ENCODE measurements at regions not wholly inside any gene's neighbourhood (a gene's known extent, or its start where the extent isn't known, plus 50 kb on each side); places are given as distances from the start of the nearest gene placed in this dataset.

- TF ChIP-seq CTCF (IDR thresholded peaks at IDR 0.05) (no peak), POLR2A (IDR thresholded peaks at IDR 0.05) (no peak)
- intact Hi-C loops (cut with DNase I), result no loop called here
- Histone ChIP-seq H3K4me1 (no peaks in the 10 kb centered on the region), H3K27me3 (no peaks in the 10 kb centered on the region), H3K36me3 (no peaks in the 10 kb centered on the region), H3K4me3 (no peak overlapping the region), H3K9me3 (no peaks in the 10 kb centered on the region), H3K27ac (no peak overlapping the region)
- no peak for DNase-seq
- 78 to 82% methylated on average over 3 of the region's 3 CpGs for whole genome bisulfite sequencing, 2 donors
Measured at GRCh38 chr21:27196651-27197050, 229.8 kb upstream of the ADAMTS5 start.

- DNase-seq, result no peak
- Histone ChIP-seq H3K4me1 (no peaks in the 10 kb centered on the region), H3K9me3 (no peaks in the 10 kb centered on the region), H3K36me3 (no peaks in the 10 kb centered on the region), H3K4me3 (no peak overlapping the region), H3K27ac (no peak overlapping the region), H3K27me3 (no peaks in the 10 kb centered on the region)
- TF ChIP-seq CTCF (IDR thresholded peaks at IDR 0.05), result no peak
- TF ChIP-seq POLR2A (IDR thresholded peaks at IDR 0.05), result no peak
- intact Hi-C loops (cut with DNase I), result no loop called here
- 66 to 76% methylated on average over 3 of the region's 3 CpGs for WGBS, 2 donors
Measured at GRCh38 chr21:27192281-27192949, 225.5 kb upstream of the ADAMTS5 start.

GRCh38 chr21:27190601-27191000, 223.7 kb upstream of the ADAMTS5 start:
- Histone ChIP-seq H3K9me3 (no peaks in the 10 kb centered on the region), H3K36me3 (no peaks in the 10 kb centered on the region), H3K4me3 (no peak overlapping the region), H3K4me1 (no peaks in the 10 kb centered on the region), H3K27ac (no peak overlapping the region), H3K27me3 (no peaks in the 10 kb centered on the region)
- intact Hi-C loops (cut with DNase I), result no loop called here
- WGBS, 2 donors, result 54 to 57% methylated on average over 1 of the region's 1 CpG
- TF ChIP-seq POLR2A (IDR thresholded peaks at IDR 0.05) (no peak), CTCF (IDR thresholded peaks at IDR 0.05) (no peak)
- no peak for DNase-seq

- no peaks in the 10 kb centered on the region for H3K9me3 ChIP-seq
- no peak for TF ChIP-seq CTCF (IDR thresholded peaks at IDR 0.05)
- TF ChIP-seq POLR2A (IDR thresholded peaks at IDR 0.05), result no peak
- no peak overlapping the region for H3K4me3 ChIP-seq
- intact Hi-C loops (cut with DNase I), result no loop called here
- no peak overlapping the region for H3K27ac ChIP-seq
- no peak for DNase-seq
- H3K36me3 ChIP-seq, result no peaks in the 10 kb centered on the region
- no peaks in the 10 kb centered on the region for H3K4me1 ChIP-seq
- no peaks in the 10 kb centered on the region for H3K27me3 ChIP-seq
- WGBS, 2 donors, result 87 to 89% methylated on average over 5 of the region's 5 CpGs
Measured at GRCh38 chr21:27189870-27190269, 223.0 kb upstream of the ADAMTS5 start.

- no peaks in the 10 kb centered on the region for H3K36me3 ChIP-seq
- no peak for DNase-seq
- no peak for TF ChIP-seq POLR2A (IDR thresholded peaks at IDR 0.05)
- TF ChIP-seq CTCF (IDR thresholded peaks at IDR 0.05), result no peak
- no peaks in the 10 kb centered on the region for H3K27me3 ChIP-seq
- intact Hi-C loops (cut with DNase I), result no loop called here
- H3K27ac ChIP-seq, result no peak overlapping the region
- H3K4me3 ChIP-seq, result no peak overlapping the region
- no peaks in the 10 kb centered on the region for H3K9me3 ChIP-seq
- peaks cover 0 to 4% (median 0%) of the 10 kb centered on the region in 3 donors for H3K4me1 ChIP-seq
Measured at GRCh38 chr21:27173053-27173452, 206.2 kb upstream of the ADAMTS5 start.
